Body of pancreas (tissue), 4 donors: ENCODE measurements at regions not wholly inside any gene's neighbourhood (a gene's known extent, or its start where the extent isn't known, plus 50 kb on each side); places are given as distances from the start of the nearest gene placed in this dataset.
"Not testable (repeated sequence)": the region's sequence is repeated elsewhere in the genome, so short reads cannot be mapped to it uniquely, and the experiment has no call there.

Experiments used
- ATAC-seq: fragments of 150-250 bp; one replicate; pipeline ENCODE4 v1.9.1; 2016
- DNase-seq, 4 donors: peaks; one replicate each; pipeline ENCODE4 v3.0.0-alpha.2; 2019
- H3K27ac ChIP-seq, 4 donors: fragments of 200-600 bp; sonication (generic); 1 replicate in 3 of 4; 2 replicates in 1 of 4; pipeline versions ENCODE4 v1.5.1 to v1.6.1; 2016 to 2019; ENCODE audit warnings: mild to moderate bottlenecking in 1 of 4, mixed read lengths in 1 of 4, moderate library complexity in 1 of 4
- H3K27me3 ChIP-seq, 2 donors: fragments of 200-600 bp; sonication (generic); one replicate each; pipeline ENCODE4 v1.6.0; 2016; ENCODE audit warnings: mild to moderate bottlenecking in 1 of 2
- H3K36me3 ChIP-seq, 2 donors: fragments of 200-600 bp; sonication (generic); replicated peaks in 1 of 2; 2 replicates each; pipeline ENCODE4 v1.5.1; 2016; ENCODE audit warnings: low read depth in 2 of 2; ENCODE audit not compliant: insufficient read depth in 1 of 2
- H3K4me1 ChIP-seq: fragments of 200-600 bp; sonication (generic); one replicate; pipeline ENCODE4 v1.6.0; 2016
- H3K4me3 ChIP-seq, 2 donors: fragments of 200-600 bp; sonication (generic); 1 replicate in 1 of 2; 2 replicates in 1 of 2; pipeline ENCODE4 v1.5.1; 2016 to 2019
- H3K9me3 ChIP-seq, 3 donors: fragments of 200-600 bp; sonication (generic); 1 replicate in 2 of 3; 2 replicates in 1 of 3; pipeline ENCODE4 v1.5.1; 2016
- POLR2A ChIP-seq, 3 donors: fragments of 450-650 bp; IDR thresholded peaks; one replicate each; pipeline ENCODE4 v1.6.1; 2016; ENCODE audit warnings: antibody characterized with exemption in 3 of 3, mild to moderate bottlenecking in 2 of 3
- WGBS, 2 donors: methylation state at CpG; one replicate each; pipeline ENCODE4 v1.1.5; 2017; 5-methylcytosine and 5-hydroxymethylcytosine counted together
- intact Hi-C: fragments of 100-400 bp; cut with DNase I; formaldehyde crosslinking; loops from one replicate; pipeline ENCODE4 v1.15.1; 2023
- TF ChIP-seq, protein P1 (sequence below), 7 experiments: fragments of 450-650 bp in 4 of 7; fragments of 200-600 bp in 3 of 7; sonication (generic) in 3 of 7; IDR thresholded peaks; one replicate each; pipeline ENCODE4 v1.5.1; 2016 to 2019; ENCODE audit warnings: antibody characterized with exemption in 7 of 7

DNA sequence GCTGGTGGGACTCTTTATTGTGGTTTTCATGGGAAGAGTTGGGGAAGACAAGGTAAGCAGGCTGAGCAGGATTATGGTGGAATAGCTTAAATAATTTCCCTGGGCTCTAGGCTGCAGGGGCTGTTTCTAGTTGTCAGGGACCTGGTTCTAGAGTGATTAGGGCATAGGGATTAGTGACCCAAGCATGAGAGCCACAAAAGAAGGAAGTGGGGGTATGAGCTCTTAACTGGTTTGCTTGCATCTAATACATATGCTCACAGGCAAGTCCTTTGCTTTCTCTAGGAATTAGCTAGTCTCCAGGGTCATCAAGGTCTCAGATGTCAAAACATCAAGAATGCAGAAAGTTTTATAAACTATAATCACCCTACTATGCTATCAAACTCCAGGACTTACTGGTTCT is 67.5 kb upstream of the NRN1 start:
- DNase-seq = no peak
- no peaks in the 10 kb centered on the region for H3K27me3 ChIP-seq
- TF ChIP-seq, protein P1, sequence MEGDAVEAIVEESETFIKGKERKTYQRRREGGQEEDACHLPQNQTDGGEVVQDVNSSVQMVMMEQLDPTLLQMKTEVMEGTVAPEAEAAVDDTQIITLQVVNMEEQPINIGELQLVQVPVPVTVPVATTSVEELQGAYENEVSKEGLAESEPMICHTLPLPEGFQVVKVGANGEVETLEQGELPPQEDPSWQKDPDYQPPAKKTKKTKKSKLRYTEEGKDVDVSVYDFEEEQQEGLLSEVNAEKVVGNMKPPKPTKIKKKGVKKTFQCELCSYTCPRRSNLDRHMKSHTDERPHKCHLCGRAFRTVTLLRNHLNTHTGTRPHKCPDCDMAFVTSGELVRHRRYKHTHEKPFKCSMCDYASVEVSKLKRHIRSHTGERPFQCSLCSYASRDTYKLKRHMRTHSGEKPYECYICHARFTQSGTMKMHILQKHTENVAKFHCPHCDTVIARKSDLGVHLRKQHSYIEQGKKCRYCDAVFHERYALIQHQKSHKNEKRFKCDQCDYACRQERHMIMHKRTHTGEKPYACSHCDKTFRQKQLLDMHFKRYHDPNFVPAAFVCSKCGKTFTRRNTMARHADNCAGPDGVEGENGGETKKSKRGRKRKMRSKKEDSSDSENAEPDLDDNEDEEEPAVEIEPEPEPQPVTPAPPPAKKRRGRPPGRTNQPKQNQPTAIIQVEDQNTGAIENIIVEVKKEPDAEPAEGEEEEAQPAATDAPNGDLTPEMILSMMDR (IDR thresholded peaks at IDR 0.05) = no peak
- no peak for TF ChIP-seq POLR2A (IDR thresholded peaks at IDR 0.05)
- no peaks in the 10 kb centered on the region for H3K36me3 ChIP-seq
- H3K27ac ChIP-seq = no peak overlapping the region
- H3K4me3 ChIP-seq = no peak overlapping the region
- no peaks in the 10 kb centered on the region for H3K4me1 ChIP-seq
- no peaks in the 10 kb centered on the region for H3K9me3 ChIP-seq
- no peak for ATAC-seq
- intact Hi-C loops = no loop called here

DNA sequence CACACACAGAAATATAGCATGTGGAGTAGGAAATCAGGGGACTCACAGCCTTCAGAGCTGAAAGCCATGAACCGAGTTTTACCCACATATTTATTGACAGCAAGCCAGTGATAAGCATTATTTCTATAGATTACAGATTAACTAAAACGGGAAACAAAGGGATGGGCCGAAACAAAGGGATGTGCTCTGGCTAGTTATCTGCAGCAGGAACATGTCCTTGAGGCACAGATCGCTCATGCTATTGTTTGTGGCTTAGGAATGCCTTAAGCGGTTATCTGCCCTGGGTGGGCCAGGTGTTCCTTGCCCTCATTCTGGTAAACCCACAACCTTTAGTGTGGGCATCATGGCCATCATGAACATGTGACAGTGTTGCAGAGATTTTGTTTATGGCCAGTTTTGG is 61.4 kb upstream of the NRN1 start:
- H3K4me3 ChIP-seq, H3K27ac ChIP-seq, H3K36me3 ChIP-seq, DNase-seq, ATAC-seq, H3K27me3 ChIP-seq, intact Hi-C loops, H3K9me3 ChIP-seq, H3K4me1 ChIP-seq: not testable (repeated sequence)
- WGBS, 2 donors = 83 to 84% methylated on average over 5 of the region's 5 CpGs

DNA sequence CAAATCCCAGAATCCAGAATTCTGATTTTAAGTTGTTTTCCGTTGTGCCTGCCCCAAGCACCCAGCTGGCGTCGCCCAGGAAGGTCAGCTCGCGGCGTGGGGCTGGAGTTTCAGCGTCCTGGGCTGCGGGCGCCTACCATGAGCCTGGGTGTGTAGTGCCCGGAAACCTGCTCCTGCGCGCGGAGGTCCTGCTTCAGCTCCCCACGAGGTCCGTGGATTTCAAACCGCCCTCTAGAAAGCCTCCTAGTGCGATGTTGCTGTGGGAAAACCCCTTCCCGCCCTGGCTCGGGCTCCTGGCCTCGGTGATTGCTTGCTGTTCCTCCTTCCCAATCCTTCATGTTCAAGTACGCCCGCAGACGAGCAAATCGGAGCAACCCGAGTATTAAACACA is 51.3 kb upstream of the NRN1 start:
- Histone ChIP-seq H3K4me3 (no peak overlapping the region), H3K27ac (no peak overlapping the region), H3K27me3 (no peaks in the 10 kb centered on the region), H3K36me3 (no peaks in the 10 kb centered on the region), H3K4me1 (no peaks in the 10 kb centered on the region), H3K9me3 (no peaks in the 10 kb centered on the region)
- TF ChIP-seq, protein P1 (IDR thresholded peaks at IDR 0.05) = no peak
- no peak for TF ChIP-seq POLR2A (IDR thresholded peaks at IDR 0.05)
- WGBS, 2 donors = 50 to 54% methylated on average over 19 to 24 of the region's 25 CpGs
- DNase-seq = no peak
- intact Hi-C loops = no loop called here
- no peak for ATAC-seq

DNA sequence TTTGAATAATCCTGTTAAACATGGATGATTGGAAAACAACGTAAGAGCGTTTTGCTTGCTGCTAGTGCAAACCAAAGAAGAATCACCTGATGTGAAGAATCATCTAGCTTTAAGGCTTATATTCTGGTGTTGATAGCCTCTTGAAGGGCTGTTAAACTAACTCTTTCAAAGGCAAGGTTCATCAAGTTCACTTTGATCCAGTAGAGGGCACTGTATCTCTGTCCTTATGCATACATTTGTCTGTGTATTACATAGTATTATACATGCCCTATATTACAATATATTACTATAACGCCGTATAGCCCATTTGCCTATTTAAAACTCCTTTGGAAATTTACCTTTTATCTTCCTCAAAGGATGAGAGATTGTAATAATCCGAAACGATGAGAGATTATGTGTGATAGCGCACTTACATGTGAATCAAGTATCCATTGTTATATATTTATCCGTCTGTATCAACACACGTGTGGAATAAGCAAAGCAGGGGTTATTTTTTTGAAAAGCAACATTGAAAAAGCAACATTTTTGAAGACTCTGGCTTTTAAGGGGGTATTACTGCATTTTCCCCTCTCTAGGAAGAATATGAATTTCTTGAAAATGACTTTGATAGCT is 50.8 kb upstream of the NRN1 start:
- DNase-seq (peak in 1 of 4 donors; percentile 36), ATAC-seq (no peak)
- H3K4me1 ChIP-seq = no peaks in the 10 kb centered on the region
- no peaks in the 10 kb centered on the region for H3K36me3 ChIP-seq
- H3K27ac ChIP-seq = no peak overlapping the region
- TF ChIP-seq POLR2A (IDR thresholded peaks at IDR 0.05) = no peak
- TF ChIP-seq, protein P1 (IDR thresholded peaks at IDR 0.05) = peak in 6 of 7 experiments; percentile 47 to 56 (median 54)
- 42% methylated on average over 9 of the region's 9 CpGs for WGBS, 2 donors
- no peaks in the 10 kb centered on the region for H3K27me3 ChIP-seq
- no peaks in the 10 kb centered on the region for H3K9me3 ChIP-seq
- H3K4me3 ChIP-seq = no peak overlapping the region
- intact Hi-C loops = no loop called here
